Spleen (tissue), 11 donors: ENCODE measurements at regions not wholly inside any gene's neighbourhood (a gene's known extent, or its start where the extent isn't known, plus 50 kb on each side); places are given as distances from the start of the nearest gene placed in this dataset.
"Not testable (repeated sequence)": the region's sequence is repeated elsewhere in the genome, so short reads cannot be mapped to it uniquely, and the experiment has no call there.

Experiments
- DNase-seq: peaks from one replicate; pipeline ENCODE4 v3.0.0-alpha.2; 2020
- H3K27ac ChIP-seq, 8 donors: fragments of 200-600 bp; sonication (generic) in 7 of 8; 1 replicate in 4 of 8; 2 replicates in 4 of 8; pipeline versions ENCODE4 v1.5.0 to v1.8.0; 2016 to 2021; ENCODE audit warnings: inconsistent platforms in 4 of 8, mild to moderate bottlenecking in 4 of 8, moderate library complexity in 1 of 8
- H3K27me3 ChIP-seq, 7 donors: fragments of 200-600 bp; sonication (generic) in 6 of 7; replicated peaks in 1 of 7; 1 replicate in 4 of 7; 2 replicates in 3 of 7; pipeline versions ENCODE4 v1.5.0 to v1.8.0; 2016 to 2021; ENCODE audit warnings: inconsistent platforms in 3 of 7, mild to moderate bottlenecking in 1 of 7
- H3K36me3 ChIP-seq, 6 donors: fragments of 200-600 bp; sonication (generic) in 5 of 6; 1 replicate in 4 of 6; 2 replicates in 2 of 6; pipeline versions ENCODE4 v1.5.0 to v1.8.0; 2016 to 2021; ENCODE audit warnings: inconsistent platforms in 2 of 6
- H3K4me1 ChIP-seq, 6 donors: fragments of 200-600 bp; sonication (generic) in 5 of 6; 1 replicate in 3 of 6; 2 replicates in 3 of 6; pipeline versions ENCODE4 v1.5.0 to v1.8.0; 2016 to 2021; ENCODE audit warnings: inconsistent platforms in 3 of 6
- H3K4me3 ChIP-seq, 8 donors: fragments of 200-600 bp; sonication (generic) in 7 of 8; 1 replicate in 4 of 8; 2 replicates in 4 of 8; pipeline versions ENCODE4 v1.5.0 to v1.8.0; 2016 to 2021; ENCODE audit warnings: inconsistent platforms in 4 of 8, mild to moderate bottlenecking in 4 of 8, moderate library complexity in 2 of 8
- H3K9me3 ChIP-seq, 8 donors: fragments of 200-600 bp; sonication (generic) in 7 of 8; 1 replicate in 4 of 8; 2 replicates in 4 of 8; pipeline versions ENCODE4 v1.5.0 to v1.8.0; 2016 to 2021; ENCODE audit warnings: inconsistent platforms in 4 of 8
- CTCF ChIP-seq, 11 experiments: fragments of 200-600 bp in 7 of 11; fragments of 450-650 bp in 4 of 11; sonication (generic) in 4 of 11; IDR thresholded peaks in 8 of 11; conservative IDR thresholded peaks in 3 of 11; 1 replicate in 7 of 11; 2 replicates in 4 of 11; pipeline versions ENCODE4 v1.4.0 to v1.8.0; 2016 to 2021; ENCODE audit warnings: antibody characterized with exemption in 11 of 11, inconsistent platforms in 4 of 11, mild to moderate bottlenecking in 1 of 11
- POLR2A ChIP-seq, 3 donors: fragments of 450-650 bp; IDR thresholded peaks; one replicate each; pipeline ENCODE4 v1.5.1; 2017; ENCODE audit warnings: antibody characterized with exemption in 3 of 3, mild to moderate bottlenecking in 1 of 3
- POLR2AphosphoS5 ChIP-seq, 3 donors: sonication (generic); formaldehyde crosslinking; IDR thresholded peaks; one replicate each; pipeline ENCODE4 v1.5.1; 2017; ENCODE audit warnings: antibody characterized with exemption in 3 of 3
- WGBS, 5 donors: extraction: QIAGEN DNeasy Blood & Tissue Kit in 3 of 5; methylation state at CpG; one replicate each; pipeline versions ENCODE4 v1.1.5 to v1.1.7; 2013 to 2018; 5-methylcytosine and 5-hydroxymethylcytosine counted together
- intact Hi-C: fragments of 100-400 bp; cut with DNase I; formaldehyde crosslinking; loops from one replicate; pipeline ENCODE4 v1.15.0; 2023; ENCODE audit warnings: low total_unique reads
- donor health status: healthy with polysubstance abuse.
- donor health status: DM: no; HTN: no; CAD: no; lungs with moderate emphysema.
- donor health status: DM: no; HTN: no; CAD: no.
- donor health status: Bipolar disorder and iron deficiency.
- donor health status: healthy.
- donor health status: DM: no; HTN: no; CAD: no.
- donor health status: DM: yes; HTN: yes; CAD: no.

DNA sequence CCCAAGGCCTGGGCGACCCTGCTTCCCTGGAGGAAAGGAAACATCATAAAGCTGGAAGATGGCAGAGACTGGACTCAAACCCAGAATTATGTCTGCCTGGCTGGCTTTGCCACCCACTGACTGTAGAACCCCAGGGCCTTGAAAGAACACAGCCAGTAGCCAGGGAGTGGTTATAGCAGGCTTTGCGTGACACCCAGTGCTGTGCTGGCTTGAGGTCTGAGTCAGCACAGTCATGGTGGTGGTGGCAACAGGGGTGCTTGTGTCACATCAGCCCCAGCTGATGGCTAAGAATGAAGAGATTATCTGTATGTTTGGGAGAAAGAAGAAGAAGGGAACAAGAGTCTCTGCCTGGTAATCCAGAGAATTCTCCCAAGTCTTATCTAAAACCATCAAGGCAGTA, 178.8 kb upstream of the SPIN4 start:
- no peaks in the 10 kb centered on the region for H3K27me3 ChIP-seq
- peaks cover 0 to 12% (median 0%) of the 10 kb centered on the region in 6 donors for H3K36me3 ChIP-seq
- H3K9me3 ChIP-seq, result peaks cover 0 to 61% (median 23%) of the 10 kb centered on the region in 8 donors
- WGBS, 5 donors, result 89 to 100% (median 95%) methylated on average over 1 to 2 of the region's 2 CpGs
- H3K4me3 ChIP-seq, result no peak overlapping the region
- TF ChIP-seq POLR2A (IDR thresholded peaks at IDR 0.05), result no peak
- TF ChIP-seq CTCF (IDR thresholded peaks at IDR 0.05 in 8 of 11, conservative IDR thresholded peaks at IDR 0.05 in 3 of 11), result no peak
- no peak for TF ChIP-seq POLR2AphosphoS5 (IDR thresholded peaks at IDR 0.05)
- H3K4me1 ChIP-seq, result no peaks in the 10 kb centered on the region
- intact Hi-C loops, result no loop called here
- H3K27ac ChIP-seq, result no peak overlapping the region
- no peak for DNase-seq

DNA sequence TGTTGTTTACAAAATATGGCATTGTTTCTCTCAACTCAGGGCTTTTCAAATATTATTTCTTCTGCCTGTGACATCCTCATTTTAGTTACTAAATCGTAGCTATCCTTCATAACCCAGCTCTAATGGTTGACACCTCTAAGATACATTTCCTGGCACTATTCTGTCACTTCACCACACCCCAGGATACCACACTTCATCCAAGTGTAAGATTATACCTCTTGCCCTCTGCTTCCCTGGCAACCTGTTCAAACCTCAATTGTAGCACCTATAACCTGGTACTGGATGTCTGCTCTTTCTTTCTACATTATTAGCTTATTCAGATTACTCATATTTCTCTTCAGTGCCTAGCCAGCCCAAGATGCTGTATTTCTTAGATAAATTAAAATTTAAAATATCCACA, 175.7 kb upstream of the SPIN4 start:
- Histone ChIP-seq H3K9me3 (peaks cover 0 to 45% (median 18%) of the 10 kb centered on the region in 8 donors), H3K36me3 (peaks cover 0 to 12% (median 0%) of the 10 kb centered on the region in 6 donors), H3K27me3 (no peaks in the 10 kb centered on the region), H3K4me1 (no peaks in the 10 kb centered on the region), H3K4me3 (no peak overlapping the region), H3K27ac (no peak overlapping the region)
- TF ChIP-seq CTCF (IDR thresholded peaks at IDR 0.05 in 8 of 11, conservative IDR thresholded peaks at IDR 0.05 in 3 of 11), result no peak
- no peak for TF ChIP-seq POLR2A (IDR thresholded peaks at IDR 0.05)
- TF ChIP-seq POLR2AphosphoS5 (IDR thresholded peaks at IDR 0.05), result no peak
- DNase-seq, result no peak
- 53 to 82% (median 76%) methylated on average over 1 of the region's 1 CpG for WGBS, 5 donors
- intact Hi-C loops, result no loop called here

DNA sequence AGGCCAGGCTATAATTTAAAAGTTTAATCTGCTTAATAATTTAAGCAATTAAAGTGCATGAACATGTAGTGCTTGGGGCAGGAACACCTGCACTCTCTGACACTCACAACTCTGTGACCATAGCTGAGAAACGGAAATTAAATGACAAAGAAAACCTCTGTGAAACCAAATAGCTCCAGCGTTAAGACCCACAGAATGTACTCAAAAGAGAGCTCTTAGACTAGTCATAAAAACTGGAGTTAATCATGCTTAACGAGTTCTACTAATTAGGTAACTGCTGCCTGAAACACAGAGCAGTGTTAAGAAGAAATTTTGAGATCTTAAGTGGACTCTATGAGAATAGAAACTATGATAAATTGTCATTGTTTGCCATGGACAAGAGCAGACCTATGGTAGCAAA, 174.4 kb upstream of the SPIN4 start:
- Histone ChIP-seq H3K27ac (no peak overlapping the region), H3K4me1 (no peaks in the 10 kb centered on the region), H3K4me3 (no peak overlapping the region), H3K27me3 (no peaks in the 10 kb centered on the region), H3K36me3 (peaks cover 0 to 12% (median 0%) of the 10 kb centered on the region in 6 donors), H3K9me3 (peaks cover 0 to 32% (median 4%) of the 10 kb centered on the region in 8 donors)
- DNase-seq, result no peak
- intact Hi-C loops, result no loop called here
- 63 to 83% (median 67%) methylated on average over 3 of the region's 3 CpGs for WGBS, 5 donors
- TF ChIP-seq CTCF (IDR thresholded peaks at IDR 0.05 in 8 of 11, conservative IDR thresholded peaks at IDR 0.05 in 3 of 11) (no peak), POLR2A (IDR thresholded peaks at IDR 0.05) (no peak), POLR2AphosphoS5 (IDR thresholded peaks at IDR 0.05) (no peak)

DNA sequence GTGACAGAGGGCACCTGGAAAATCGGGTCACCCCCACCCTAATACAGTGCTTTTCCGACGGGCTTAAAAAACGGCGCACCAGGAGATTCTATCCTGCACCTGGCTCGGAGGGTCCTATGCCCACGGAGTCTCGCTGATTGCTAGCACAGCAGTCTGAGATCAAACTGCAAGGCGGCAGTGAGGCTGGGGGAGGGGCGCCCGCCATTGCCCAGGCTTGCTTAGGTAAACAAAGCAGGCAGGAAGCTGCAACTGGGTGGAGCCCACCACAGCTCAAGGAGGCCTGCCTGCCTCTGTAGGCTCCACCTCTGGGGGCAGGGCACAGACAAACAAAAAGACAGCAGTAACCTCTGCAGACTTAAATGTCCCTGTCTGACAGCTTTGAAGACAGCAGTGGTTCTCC, 168.2 kb upstream of the SPIN4 start:
- DNase-seq, H3K36me3 ChIP-seq, intact Hi-C loops, H3K4me1 ChIP-seq, H3K27ac ChIP-seq, H3K9me3 ChIP-seq, H3K27me3 ChIP-seq, H3K4me3 ChIP-seq: not testable (repeated sequence)
- WGBS, 5 donors, result 85 to 92% (median 89%) methylated on average over 8 to 11 of the region's 11 CpGs

DNA sequence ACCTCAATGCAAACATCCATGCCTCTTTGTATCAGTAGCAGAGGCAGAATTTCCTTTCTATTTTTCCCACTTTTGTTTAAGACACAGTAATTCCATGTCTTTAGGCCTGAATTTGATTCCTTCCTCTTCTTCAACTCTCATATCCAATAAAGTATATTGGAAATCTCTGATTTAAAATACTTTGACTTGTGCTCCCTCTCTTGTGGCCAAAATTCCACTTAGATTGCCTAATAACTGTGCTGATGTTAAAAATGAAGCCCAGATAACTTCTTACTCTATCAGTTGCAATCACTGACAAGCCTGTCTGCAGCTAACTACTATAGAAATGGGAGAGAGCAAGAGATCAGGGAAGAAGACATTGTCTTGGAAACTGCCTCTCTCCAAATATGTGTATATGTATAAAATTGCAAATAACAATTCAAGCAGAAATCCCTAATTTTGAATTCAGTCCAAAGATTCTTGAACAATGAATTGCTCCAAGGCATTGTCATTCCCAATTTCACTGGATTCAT, 163.5 kb upstream of the SPIN4 start:
- DNase-seq, result no peak
- Histone ChIP-seq H3K36me3 (no peaks in the 10 kb centered on the region), H3K27ac (no peak overlapping the region), H3K27me3 (no peaks in the 10 kb centered on the region), H3K4me1 (no peaks in the 10 kb centered on the region), H3K4me3 (no peak overlapping the region), H3K9me3 (no peaks in the 10 kb centered on the region)
- TF ChIP-seq POLR2A (IDR thresholded peaks at IDR 0.05) (no peak), CTCF (IDR thresholded peaks at IDR 0.05 in 8 of 11, conservative IDR thresholded peaks at IDR 0.05 in 3 of 11) (no peak), POLR2AphosphoS5 (IDR thresholded peaks at IDR 0.05) (no peak)
- intact Hi-C loops, result no loop called here
